Fibroblast of lung (primary cell): ENCODE measurements at regions not wholly inside any gene's neighbourhood (a gene's known extent, or its start where the extent isn't known, plus 50 kb on each side); places are given as distances from the start of the nearest gene placed in this dataset.

Experiments
- CTCF ChIP-seq, 2 donors: IDR thresholded peaks in 1 of 2; conservative IDR thresholded peaks in 1 of 2; 1 replicate in 1 of 2; 2 replicates in 1 of 2; pipeline ENCODE4 v1.5.1; 2011 to 2012; ENCODE audit warnings: low read length in 2 of 2, control low read depth in 1 of 2, inconsistent platforms in 1 of 2, low read depth in 1 of 2, mild to moderate bottlenecking in 1 of 2
- EZH2 ChIP-seq: IDR thresholded peaks from 2 replicates; pipeline ENCODE4 v1.5.1; 2012; ENCODE audit warnings: low read length, control low read depth, mild to moderate bottlenecking; ENCODE audit errors: missing control alignments

GRCh38 chr9:119868694-119869093 is 499.5 kb upstream of the BRINP1 start:
- TF ChIP-seq EZH2 (no peak), CTCF (conservative IDR thresholded peaks at IDR 0.05 in 1 of 2, IDR thresholded peaks at IDR 0.05 in 1 of 2; ENCODE audit: low read depth in 1 of 2, low read length in 2 of 2) (no peak)
